ENCODE measurements at regions not wholly inside any gene's neighbourhood (a gene's known extent, or its start where the extent isn't known, plus 50 kb on each side); places are given as distances from the start of the nearest gene placed in this dataset.

GRCh38 chr7:157488966-157489365 is 152.2 kb downstream of the DNAJB6 start:
- Histone ChIP-seq H3K4me3 (ENCODE audit: low read depth, low read length) (no peak overlapping the region), H3K36me3 (ENCODE audit: control insufficient read depth, insufficient read depth, low read length) (no peaks in the 10 kb centered on the region), H3K27me3 (ENCODE audit: control insufficient read depth, insufficient read depth, low read length) (no peaks in the 10 kb centered on the region)
- DNase-seq (ENCODE audit: low read depth) = no peak
- TF ChIP-seq CTCF (IDR thresholded peaks at IDR 0.05; ENCODE audit: insufficient read depth, low read length, poor library complexity, severe bottlenecking) = no peak
